ENCODE measurements at regions not wholly inside any gene's neighbourhood (a gene's known extent, or its start where the extent isn't known, plus 50 kb on each side); places are given as distances from the start of the nearest gene placed in this dataset.

- DNase-seq (no peak), ATAC-seq (no peak)
- Histone ChIP-seq H3K9me3 (no peaks in the 10 kb centered on the region), H3K36me3 (no peaks in the 10 kb centered on the region), H3K27ac (no peak overlapping the region), H3K27me3 (no peaks in the 10 kb centered on the region), H3K4me1 (no peaks in the 10 kb centered on the region), H3K4me3 (no peak overlapping the region)
- intact Hi-C loops (cut with DNase I): no loop called here
- TF ChIP-seq CTCF (IDR thresholded peaks at IDR 0.05): no peak
These were observed 179.4 kb upstream of the SEMA3C start for GRCh38 chr7:81098213-81098612.

- Histone ChIP-seq H3K27ac (no peak overlapping the region), H3K27me3 (no peaks in the 10 kb centered on the region), H3K4me1 (no peaks in the 10 kb centered on the region), H3K9me3 (no peaks in the 10 kb centered on the region), H3K36me3 (no peaks in the 10 kb centered on the region), H3K4me3 (no peak overlapping the region)
- intact Hi-C loops (cut with DNase I): no loop called here
- no peak for ATAC-seq
- no peak for DNase-seq
- TF ChIP-seq CTCF (IDR thresholded peaks at IDR 0.05): no peak
These were observed 176.1 kb upstream of the SEMA3C start for GRCh38 chr7:81094952-81095351.

GRCh38 chr7:81081616-81082015, 162.8 kb upstream of the SEMA3C start:
- DNase-seq: no peak
- no peaks in the 10 kb centered on the region for H3K4me1 ChIP-seq
- intact Hi-C loops (cut with DNase I): no loop called here
- TF ChIP-seq CTCF (IDR thresholded peaks at IDR 0.05): no peak
- no peak for ATAC-seq
- no peak overlapping the region for H3K4me3 ChIP-seq
- H3K9me3 ChIP-seq: peaks cover 0 to 12% of the 10 kb centered on the region in 2 donors
- H3K36me3 ChIP-seq: no peaks in the 10 kb centered on the region
- no peak overlapping the region for H3K27ac ChIP-seq
- H3K27me3 ChIP-seq: no peaks in the 10 kb centered on the region

- intact Hi-C loops (cut with DNase I): no loop called here
- DNase-seq: no peak
- H3K27ac ChIP-seq: no peak overlapping the region
These were observed 161.7 kb upstream of the SEMA3C start for GRCh38 chr7:81080553-81080952.

GRCh38 chr7:81079746-81080145, 160.9 kb upstream of the SEMA3C start:
- no peaks in the 10 kb centered on the region for H3K27me3 ChIP-seq
- DNase-seq: no peak

More at GRCh38 chr7:81080553-81080952, 161.7 kb upstream of the SEMA3C start:
- Histone ChIP-seq H3K4me1 (no peaks in the 10 kb centered on the region), H3K9me3 (peaks cover 0 to 11% of the 10 kb centered on the region in 2 donors), H3K27me3 (no peaks in the 10 kb centered on the region), H3K36me3 (no peaks in the 10 kb centered on the region), H3K4me3 (no peak overlapping the region)
- no peak for ATAC-seq
- no peak for TF ChIP-seq CTCF (IDR thresholded peaks at IDR 0.05)

More at GRCh38 chr7:81079746-81080145, 160.9 kb upstream of the SEMA3C start:
- Histone ChIP-seq H3K4me1 (no peaks in the 10 kb centered on the region), H3K9me3 (peaks cover 0 to 11% of the 10 kb centered on the region in 2 donors), H3K27ac (no peak overlapping the region), H3K4me3 (no peak overlapping the region), H3K36me3 (no peaks in the 10 kb centered on the region)
- intact Hi-C loops (cut with DNase I): no loop called here
- no peak for TF ChIP-seq CTCF (IDR thresholded peaks at IDR 0.05)
- no peak for ATAC-seq

Data from left lung (tissue), 4 donors.